DMS79 (cell line): ENCODE measurements at regions not wholly inside any gene's neighbourhood (a gene's known extent, or its start where the extent isn't known, plus 50 kb on each side); places are given as distances from the start of the nearest gene placed in this dataset.
A peak's percentile ranks its signal among the peaks of the same experiment; 100 is the strongest.

Experiments used
- DNase-seq: peaks from one replicate; lab custom pipeline; 2025; lab: John Stamatoyannopoulos, UW

DNA sequence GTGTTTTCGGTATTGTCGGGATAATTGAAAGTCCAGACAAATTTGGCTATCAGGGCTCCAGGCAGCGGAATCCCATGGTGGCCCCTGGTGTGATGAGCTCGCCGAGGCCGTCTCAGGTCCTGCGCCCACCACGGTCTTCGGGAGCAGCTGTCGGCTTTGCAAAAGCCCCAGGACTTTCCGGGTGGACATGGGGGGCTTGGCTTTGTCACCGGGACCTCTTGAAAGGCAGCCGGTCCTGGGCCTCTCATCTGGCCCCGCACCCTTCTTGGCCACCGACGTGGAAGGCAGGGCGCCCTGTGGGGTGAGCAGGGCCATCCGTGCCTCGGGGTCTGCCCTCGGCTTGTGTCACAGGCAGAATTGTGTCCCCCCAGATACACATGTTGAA, 87.1 kb upstream of the ACTRT2 start:
- no peak for DNase-seq

- DNase-seq: no peak
Measured at GRCh38 chr1:2934642-2935081, 86.6 kb upstream of the ACTRT2 start.

- no peak for DNase-seq
Measured at GRCh38 chr1:2935184-2935583, 86.1 kb upstream of the ACTRT2 start.

DNA sequence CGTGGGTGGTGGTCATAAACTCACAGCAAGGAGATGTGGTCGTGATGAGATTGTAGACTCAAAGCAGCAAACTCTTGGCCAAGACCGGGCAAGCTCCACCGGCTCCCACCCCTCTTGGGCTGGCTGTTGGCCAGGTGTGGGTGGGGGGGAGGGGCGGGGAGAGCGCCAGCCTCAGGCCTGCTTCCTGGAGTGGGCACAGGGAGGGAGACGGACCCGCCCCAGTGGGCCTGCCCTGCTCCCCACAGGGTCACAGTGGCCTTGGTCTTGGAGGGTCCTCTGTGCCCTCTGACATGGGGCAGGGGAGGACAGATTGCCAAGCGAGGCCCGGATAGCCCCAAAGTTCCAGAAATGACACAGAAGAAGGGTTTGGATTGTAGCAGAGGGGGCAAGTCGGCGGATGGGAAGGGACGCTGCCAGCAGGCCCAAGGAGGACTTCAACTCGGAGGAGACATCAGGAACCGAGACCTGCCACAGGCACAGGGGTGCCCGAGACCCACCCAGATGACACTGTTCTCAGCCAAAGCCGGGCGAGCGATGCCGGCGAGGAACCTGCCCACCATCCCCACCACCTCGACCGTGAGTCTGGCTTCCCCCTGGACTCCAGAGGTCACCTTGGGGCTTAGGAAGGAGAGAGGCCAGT, 85.4 kb upstream of the ACTRT2 start:
- no peak for DNase-seq

DNA sequence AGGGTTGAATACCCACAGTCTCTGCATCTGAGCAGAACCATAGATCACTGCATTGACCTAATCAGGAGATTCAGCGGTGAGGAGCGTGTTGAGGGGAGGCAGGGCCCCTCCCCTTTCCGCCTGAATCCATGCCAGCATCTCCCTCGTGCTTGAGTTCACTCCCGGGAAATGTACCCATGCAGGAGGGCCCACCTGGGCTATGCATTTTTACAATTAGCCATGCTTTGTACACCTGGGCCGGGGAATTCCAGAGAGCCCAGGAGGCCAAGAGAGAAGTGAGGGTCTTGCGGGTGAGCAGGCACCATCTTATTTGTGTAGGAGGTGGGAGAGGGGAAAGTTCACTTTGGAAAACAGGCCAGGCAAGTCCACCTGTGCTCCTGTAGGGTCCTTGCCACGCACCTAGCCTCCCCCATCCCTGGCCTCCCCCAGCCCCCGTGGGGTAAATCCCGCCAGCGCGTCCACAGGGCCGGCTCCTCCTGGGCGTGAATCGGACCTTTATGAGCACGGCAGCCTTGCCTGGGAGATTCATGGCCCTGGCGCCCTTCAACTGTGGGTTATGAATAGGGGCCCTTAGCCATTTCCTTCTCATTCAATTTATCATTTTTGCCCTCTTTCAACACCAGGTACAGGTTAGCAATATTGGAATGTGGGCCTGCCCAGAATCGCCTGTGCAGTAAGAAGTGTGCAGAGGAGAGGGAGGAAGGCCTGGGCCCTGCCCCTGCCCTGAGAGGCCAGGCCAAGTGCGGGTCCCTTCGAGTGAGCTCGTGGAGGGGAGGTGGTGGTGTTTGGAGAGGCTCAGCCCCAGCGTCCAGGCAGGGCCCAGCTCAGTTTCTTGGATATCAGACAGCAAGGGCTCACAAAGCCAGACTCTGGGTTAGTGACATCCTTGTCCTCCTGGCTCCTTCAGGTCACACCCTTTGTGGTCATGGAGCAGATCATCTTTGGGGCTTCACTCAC, 84.4 kb upstream of the ACTRT2 start:
- DNase-seq: no peak

- DNase-seq: no peak
Measured at GRCh38 chr1:2937805-2938204, 83.5 kb upstream of the ACTRT2 start.

GRCh38 chr1:2939041-2939552, 82.2 kb upstream of the ACTRT2 start:
- no peak for DNase-seq

- DNase-seq: no peak
Measured at GRCh38 chr1:2940178-2940577, 81.1 kb upstream of the ACTRT2 start.

- no peak for DNase-seq
Measured at GRCh38 chr1:2941040-2941439, 80.2 kb upstream of the ACTRT2 start.

- DNase-seq: no peak
Measured at GRCh38 chr1:2941907-2942306, 79.4 kb upstream of the ACTRT2 start.

GRCh38 chr1:2942410-2942809, 78.9 kb upstream of the ACTRT2 start:
- no peak for DNase-seq

DNA sequence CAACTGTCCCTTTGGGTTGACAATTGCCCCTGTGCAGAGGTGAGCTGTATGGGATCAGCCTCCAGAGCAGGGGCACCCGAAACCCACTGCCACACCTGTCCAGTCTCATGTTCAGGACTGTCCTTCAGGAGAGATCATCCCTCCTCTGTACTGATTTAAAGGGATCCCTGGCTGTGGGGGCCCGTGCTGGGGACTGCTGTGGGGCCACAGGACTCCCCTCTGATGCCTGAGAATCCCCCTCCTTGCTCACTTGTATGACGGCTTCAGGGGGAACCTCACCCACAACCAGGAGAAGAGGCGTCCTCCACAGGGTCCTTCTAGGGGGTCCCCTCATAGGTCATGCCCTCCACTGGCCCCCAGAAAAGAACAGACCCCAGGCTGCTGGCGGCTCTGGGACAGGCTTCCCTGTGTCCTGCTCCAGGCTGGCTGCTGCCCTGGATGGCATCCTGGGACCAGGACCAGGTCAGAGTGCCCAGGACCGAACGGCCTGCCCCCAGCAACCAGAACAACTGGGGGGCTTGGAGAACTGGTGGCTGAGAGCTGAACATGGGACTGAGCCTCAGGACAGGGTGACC, 77.5 kb upstream of the ACTRT2 start:
- no peak for DNase-seq

DNA sequence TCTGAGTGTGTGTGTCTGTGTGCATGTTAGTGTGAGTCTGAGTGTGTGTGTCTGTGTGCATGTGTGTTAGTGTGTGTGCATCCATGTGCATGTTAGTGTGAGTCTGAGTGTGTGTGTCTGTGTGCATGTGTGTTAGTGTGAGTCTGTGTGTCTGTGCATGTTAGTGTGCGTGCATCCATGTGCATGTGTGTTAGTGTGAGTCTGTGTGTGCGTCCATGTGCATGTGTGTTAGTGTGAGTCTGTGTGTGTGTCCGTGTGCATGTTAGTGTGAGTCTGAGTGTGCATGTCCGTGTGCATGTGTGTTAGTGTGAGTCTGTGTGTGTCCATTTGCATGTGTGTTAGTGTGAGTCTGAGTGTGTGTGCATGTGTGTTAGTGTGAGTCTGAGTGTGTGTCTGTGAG, 76.6 kb upstream of the ACTRT2 start:
- no peak for DNase-seq

DNA sequence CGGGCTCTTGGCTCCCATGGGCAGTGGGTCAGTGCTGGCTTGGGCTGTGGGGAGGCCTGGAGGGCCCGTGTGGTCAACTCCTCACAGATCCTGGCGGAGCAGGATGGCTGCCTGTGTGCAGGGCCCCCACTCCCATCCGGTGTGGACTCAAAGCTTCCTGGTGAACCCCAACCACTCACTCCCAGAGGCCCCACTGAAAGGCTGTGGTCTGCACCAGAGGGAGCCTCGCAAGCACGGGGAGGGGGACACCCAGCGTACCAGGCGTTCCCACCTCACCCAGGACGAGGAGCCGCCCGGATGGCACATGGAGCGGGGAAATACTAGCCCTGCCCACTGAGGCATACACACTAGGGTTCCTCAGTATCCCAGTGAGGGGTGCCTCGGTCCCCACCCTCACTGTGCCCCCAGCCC, 75.4 kb upstream of the ACTRT2 start:
- no peak for DNase-seq

GRCh38 chr1:2946291-2946690, 75.0 kb upstream of the ACTRT2 start:
- DNase-seq: no peak

- DNase-seq: no peak
Measured at GRCh38 chr1:2946999-2947690, 74.1 kb upstream of the ACTRT2 start.

- no peak for DNase-seq
Measured at GRCh38 chr1:2948001-2948750, 73.1 kb upstream of the ACTRT2 start.

DNA sequence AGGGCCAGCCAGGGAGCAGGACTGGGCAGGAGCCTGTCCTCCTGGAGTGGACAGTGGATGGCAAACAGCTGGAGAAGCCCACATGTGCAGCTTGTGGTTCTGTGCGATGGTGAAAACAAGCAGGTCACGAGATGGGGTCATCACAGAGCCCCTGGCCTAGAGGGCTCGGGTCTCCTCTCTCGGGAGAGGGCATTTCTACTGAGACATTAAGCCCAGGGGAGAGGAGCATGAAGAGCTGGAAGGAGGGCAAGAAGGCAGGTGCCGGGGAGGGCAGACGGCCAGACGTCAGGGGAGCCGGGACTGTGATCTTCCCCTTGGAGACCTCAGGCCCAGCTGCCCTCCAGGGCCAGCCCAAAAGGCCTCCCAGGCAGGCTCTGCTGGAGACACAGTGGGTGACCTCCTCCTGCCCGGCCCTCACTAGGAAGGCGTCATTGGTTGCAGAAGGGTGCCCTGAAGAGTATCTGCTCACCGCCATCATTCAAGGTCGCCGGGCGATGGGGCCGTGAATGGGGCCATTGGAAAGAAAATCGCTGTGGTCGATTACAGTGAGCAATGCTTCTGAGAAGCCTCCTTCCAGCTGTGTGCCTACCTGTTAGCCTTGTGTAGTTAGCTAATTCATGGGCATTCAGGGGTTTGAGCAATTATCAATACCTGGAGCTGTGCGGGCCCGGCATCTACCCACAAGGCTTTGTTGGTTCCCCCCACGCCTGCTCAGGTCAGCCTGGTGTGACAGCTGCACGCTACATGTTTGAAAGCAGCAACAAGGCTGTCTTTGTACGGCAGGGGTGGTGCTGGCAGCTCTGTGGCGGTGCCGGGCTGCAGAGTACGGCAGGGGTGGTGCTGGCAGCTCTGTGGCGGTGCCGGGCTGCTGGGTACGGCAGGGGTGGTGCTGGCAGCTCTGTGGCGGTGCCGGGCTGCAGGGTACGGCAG, 72.3 kb upstream of the ACTRT2 start:
- DNase-seq: no peak

- peak; percentile 57 for DNase-seq
Measured at GRCh38 chr1:2949966-2950925, 71.0 kb upstream of the ACTRT2 start.
